ENCODE measurements at regions not wholly inside any gene's neighbourhood (a gene's known extent, or its start where the extent isn't known, plus 50 kb on each side); places are given as distances from the start of the nearest gene placed in this dataset.
"Not testable (repeated sequence)": the region's sequence is repeated elsewhere in the genome, so short reads cannot be mapped to it uniquely, and the experiment has no call there.

DNA sequence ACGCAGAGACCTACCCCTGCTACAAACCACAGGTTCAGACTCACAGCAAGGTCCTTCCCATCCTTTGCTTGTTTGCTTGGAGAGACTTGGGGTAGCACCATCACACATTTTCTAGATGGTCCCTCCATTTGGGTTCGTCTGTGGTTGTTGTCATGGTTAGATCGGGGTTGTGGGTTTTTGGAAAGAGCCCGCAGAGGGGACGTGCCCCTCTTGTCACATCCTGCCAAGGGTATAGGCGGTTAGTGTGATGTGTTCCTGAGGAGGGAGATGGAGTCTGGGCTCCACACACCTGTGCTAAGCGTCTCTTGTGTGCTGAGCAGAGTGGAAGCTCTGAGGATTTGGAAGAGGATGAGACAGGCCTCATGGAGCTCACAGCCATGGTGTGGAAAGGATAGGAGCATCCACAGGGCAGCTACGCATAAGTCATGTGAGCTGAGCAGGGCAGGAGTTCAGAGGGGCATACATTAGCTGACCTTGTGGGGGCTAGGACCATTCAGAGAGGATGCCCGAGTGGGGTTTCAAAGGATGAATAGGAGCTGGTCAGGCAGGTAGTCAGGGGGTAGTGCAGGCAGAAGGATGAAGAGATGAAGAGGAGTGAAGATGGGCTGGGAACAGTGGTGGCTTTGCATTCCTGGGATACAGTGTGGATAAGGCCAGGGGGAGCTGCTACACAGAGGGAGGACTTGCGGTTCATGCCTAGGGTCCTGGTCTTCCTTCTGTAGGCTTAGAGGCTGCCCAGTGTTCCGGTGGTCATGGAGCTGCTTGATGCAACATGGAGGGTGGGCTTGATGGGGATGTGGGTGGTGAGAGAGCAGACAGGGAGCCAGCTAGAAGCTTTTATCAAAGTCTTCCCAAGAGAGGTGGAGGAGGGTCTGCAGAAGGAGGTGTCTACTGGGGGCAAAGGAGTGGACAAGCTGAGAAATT is 62.9 kb downstream of the ACKR3 start:
- DNase-seq (ENCODE audit: low read depth) = no peak

DNA sequence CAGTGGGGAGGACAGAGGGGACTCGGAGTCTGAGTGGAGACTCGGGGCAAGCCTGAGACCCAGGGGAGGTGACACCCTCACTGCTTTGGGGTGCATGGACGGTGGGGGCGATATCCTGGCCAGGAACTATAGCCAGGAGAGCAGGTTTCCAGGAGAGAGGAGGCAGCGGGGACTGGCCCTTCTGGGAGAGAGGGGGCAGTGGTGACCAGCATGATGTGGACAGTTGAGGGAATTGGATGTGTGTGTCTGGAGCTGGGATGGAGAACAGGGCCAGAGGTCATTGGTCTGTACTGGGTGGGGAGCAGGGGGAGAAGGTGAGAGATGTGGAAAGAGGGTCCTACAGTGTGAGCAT is 63.6 kb downstream of the ACKR3 start:
- DNase-seq (ENCODE audit: low read depth) = no peak

DNA sequence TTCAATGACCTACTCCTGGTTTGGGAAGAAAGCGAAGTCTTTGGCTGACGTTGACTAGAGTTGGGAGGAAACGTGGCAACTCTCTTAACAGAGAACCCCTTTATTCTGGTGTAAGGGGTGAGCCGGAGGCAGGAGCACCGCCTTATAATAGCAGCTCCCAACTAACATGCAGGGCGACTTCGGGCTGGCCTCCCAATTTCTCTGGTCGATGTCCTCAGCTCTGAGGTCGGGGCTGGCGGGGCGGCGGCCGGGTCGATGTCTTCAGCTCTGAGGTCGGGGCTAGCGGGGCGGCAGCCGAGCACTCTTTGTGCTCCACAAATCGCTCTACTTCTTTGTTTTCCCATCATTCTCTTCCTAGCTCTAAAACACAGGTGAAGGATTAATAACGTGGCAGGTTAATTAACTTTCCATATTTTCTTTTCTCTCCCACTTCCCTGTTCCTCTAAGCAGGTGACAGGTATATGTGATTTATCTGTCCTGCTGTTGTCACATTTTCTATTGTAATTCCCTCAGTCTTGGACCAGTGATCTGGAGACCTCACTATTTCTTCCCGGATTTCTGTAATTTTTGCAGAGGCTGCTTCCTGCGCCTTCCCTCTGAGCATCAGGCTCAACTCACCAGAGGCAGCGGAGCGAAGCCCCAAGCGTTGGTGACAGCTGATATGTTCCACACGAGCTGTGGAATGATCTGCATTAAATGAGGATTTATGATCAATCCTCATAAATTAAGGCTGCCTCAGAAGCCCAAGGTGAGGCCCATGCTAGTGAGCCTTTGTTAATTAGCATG is 64.3 kb downstream of the ACKR3 start:
- no peak for DNase-seq (ENCODE audit: low read depth)

DNA sequence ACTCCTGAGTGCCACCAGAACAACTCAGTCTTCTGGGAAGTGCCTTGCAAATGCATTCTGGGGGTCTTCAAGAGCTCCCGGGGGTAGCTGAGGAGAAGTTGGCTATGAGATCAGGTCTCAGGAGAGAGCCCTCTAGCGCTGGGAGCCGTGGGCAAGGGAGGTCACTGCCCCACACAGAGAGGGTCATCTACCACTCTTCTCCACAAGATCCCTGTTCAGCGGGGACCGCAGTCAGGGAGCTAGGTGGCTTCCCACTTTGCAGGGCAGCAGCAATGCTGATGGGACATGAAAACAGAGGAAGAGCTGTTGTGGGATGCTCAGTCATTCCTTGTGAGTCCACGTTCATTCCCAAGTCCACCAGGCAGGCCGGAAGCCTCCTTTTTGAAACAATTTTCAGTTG is 66.6 kb downstream of the ACKR3 start:
- no peak for DNase-seq (ENCODE audit: low read depth)

DNA sequence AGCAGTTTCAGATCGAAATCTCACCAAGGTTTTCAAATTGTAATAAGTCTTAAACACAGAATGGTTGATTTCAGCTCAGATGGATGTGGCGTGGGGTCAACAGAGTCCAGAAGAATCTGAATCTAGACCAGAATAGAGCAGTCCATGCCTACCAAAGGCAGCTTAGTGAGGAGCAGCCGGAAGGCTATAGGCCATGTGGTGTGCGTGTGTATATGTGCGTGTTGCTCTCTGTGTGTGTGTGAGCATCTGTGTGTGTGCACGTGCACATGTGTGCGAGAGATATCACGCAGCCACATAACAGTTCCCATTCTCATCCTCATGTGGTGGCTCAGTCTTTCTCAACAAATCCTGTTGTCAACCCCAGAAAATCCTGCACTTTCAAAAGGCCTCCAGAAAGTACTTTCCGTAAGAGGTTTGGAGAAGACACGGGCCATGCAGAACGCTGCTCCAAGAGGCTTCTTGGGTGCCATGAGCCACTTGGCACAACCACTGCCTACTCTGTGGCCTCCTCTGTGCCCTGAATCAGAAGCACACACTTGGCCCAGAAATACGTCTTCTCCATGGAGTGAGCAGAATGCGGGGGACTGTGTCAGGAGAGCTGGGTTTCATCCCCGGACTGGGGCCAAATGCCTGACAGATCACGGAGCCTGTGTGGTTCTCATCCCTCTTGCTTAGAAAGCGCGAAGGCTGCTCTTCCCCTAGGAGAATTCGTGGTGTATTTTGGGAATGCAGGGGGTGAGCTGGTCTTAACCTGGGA is 67.3 kb downstream of the ACKR3 start:
- DNase-seq (ENCODE audit: low read depth) = no peak

DNA sequence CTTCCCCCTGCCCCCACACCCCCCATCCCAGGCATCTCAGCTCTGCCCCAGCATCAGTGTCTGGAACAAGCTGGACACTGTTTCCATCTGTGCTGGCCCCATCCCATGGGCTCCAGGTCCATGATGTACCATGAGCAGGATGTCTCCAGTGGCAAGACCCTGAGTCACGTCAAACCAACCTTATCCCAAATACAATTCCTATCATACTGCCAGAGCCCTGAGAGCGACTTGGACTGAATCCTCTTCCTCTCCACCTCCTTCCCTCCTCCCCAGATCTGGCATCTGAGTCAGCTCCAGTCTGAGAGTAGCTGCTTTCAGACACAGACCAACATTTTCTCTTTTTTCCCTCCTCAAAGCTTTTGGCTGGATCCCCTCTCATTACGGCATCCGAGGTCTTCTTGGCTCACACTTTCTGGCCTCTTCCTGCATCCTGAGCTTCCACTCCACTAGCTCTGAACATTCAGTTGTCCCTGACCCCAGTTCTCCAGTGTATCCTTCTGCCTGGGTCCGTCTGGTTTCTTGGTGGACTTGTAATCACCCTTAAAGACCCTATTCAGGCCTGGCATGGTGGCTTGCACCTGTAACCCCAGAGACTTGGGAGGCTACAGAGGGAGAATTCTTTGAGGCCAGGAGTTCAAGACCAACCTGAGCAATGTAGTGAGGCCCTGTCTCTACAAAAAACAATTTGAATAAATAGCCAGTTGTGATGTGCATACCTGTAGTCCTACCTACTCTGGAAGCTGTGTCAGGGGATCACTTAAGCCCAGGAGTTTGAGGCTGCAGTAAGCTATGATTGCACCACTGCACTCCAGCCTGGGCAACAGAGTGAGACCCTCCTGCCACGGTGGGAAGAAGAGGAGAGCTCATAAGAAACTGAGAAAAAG is 68.3 kb downstream of the ACKR3 start:
- DNase-seq (ENCODE audit: low read depth) = no peak

DNA sequence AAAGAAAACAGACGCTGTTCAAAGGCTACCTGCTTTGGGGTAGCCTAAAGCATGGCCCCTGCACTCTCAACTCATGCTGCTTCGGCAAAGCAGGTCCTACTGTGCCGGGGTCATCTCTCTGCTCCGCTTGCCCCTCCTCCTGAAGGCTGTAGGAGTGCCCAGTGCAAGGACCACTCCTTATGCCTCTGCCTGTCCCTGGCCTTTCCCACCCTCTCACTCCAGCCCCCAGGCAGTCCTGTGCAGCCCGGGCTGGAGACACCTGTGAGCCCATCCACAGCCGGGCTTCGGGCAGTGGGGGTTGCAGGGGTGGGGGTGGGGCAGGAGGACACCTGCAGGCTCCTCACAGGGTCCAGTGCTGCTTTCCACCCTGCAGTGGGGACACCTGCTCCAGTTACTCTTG is 69.1 kb downstream of the ACKR3 start:
- no peak for DNase-seq (ENCODE audit: low read depth)

DNA sequence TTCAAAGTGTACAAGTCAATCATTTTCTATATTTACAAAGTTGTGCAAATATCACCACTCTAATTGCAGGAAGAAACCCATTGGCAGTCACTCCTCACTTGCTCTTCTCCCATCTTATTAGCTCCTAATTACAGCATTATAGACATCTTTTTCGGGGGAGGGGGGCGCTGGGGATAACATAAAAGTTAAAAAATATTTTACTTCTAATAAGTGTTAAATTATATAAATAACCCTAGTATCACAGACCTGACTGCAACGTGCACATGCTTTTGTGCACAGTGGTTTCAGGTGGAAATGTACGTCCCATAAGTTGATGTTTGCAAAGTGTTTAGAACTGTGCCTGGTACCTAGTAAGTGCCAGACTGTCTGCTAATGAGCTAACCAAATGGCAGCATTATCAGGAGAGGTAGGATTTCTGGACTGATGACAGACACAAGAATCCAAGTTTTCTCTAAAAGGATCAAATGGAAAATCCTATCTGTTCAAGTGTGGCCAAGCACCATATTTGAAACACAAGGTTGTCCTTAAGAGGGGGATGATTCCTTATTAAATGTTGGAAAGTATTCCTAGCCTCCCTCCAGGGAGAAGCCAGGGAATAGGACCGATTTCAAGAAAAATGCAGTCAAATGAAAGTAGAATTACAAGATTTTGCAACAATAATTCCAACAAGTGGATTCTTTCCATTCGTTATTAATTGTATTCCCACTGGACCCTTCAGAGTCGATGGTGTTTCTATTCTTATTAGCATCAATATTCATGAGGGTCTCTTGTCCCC is 70.0 kb downstream of the ACKR3 start:
- no peak for DNase-seq (ENCODE audit: low read depth)

DNA sequence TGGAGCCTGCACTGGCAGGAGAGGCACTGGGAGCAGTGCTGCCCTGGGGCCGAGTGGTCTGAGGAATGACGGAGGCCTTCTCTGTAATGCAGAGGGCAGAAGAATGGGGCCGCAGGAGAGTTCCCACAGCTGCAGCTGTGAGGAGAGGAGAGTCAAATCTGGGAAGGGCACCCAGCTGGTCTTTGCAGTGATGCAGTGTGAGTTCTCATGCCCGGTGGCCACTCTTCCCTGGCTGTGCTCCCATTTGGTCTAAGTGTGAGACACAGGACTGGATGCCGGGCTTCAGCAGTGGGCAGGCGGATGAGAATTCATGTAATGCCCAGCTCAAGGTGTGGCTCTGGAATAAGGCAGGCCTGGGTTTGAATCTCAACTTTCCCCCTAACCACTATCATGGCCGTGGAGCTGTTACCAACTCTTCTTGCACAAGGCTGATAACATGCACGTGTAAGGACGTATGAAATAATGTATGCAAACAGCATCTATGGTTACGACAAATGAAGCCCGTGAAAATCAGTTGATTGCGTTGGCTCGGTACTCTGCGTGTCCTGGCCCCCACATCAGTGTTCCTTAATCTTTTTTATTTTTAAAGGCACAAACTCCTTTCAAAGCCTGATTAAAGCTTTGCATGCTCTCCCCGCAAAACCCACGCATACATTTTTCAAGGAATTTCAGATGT is 71.6 kb downstream of the ACKR3 start:
- DNase-seq (ENCODE audit: low read depth) = no peak

DNA sequence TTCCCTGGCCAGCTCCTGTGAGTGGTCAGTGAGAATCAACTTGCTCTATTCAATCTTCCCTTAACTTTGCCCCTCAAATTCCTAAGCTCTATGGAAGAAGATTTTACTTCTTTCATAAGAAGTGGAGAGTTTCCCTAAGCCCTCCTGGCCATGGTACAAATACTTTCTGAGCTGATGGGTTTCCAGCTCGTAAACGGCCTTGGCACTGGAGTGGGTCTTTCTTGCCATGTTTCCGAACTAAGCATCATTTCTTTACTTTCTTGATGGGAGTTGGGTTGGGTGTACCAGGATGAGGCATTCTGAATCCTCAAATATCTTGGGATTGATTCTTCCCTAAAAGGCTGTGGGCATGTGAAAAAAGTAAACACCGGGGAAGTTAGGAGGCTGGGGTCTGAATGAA is 72.5 kb downstream of the ACKR3 start:
- DNase-seq (ENCODE audit: low read depth) = no peak

DNA sequence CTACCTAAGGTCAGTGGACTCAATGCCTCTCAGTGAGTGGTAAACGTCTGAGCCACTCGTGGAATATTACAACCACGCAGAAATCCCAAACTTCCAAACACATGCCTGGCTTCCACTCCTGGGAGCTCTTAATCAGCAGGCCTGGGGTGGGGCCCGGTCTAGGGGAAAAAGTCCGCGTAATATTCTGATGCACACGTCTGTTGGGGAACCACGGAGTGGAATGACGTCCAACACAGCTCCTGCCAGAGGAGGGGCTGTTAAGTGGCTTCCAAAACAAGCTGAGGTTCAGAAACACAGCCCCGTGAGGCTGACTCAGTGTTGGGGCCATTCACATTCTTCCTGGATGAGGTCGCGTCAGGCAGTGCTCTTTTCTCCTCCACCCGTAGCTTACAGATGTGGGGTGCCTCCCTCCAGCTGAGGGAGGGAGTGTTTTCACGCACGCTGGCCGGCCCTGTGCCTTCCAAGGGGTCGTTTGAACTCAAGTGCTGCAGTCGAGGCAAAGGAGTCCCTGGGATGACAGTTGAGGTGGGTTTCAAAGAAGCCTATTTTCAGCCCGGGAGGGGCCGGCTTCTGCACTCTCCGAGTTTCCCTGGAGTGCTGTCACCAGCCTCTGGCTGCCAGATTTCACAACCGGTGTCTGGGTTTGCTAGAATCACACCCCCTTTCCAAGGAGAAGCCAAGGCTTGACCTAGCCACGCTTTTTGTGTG is 73.1 kb downstream of the ACKR3 start:
- DNase-seq (ENCODE audit: low read depth) = no peak

DNA sequence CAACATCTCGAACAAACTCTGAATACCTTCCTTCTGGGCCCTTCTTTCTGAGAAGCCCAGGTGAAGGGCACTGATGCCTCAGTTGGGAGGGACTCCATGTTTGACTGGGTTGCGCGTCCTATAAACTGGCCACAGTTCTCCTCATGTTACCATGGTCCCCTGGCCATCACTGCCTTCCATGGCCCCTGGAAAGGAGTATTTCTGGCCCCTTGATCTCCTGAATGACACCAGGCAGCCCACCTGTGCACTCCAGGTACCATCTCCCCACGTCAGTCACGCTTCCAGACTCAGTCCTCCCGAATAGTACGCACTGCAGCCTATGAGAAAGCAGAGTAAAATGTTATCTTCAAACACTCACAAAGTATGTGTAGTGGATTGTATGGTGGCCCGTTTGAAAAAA is 73.9 kb downstream of the ACKR3 start:
- no peak for DNase-seq (ENCODE audit: low read depth)

DNA sequence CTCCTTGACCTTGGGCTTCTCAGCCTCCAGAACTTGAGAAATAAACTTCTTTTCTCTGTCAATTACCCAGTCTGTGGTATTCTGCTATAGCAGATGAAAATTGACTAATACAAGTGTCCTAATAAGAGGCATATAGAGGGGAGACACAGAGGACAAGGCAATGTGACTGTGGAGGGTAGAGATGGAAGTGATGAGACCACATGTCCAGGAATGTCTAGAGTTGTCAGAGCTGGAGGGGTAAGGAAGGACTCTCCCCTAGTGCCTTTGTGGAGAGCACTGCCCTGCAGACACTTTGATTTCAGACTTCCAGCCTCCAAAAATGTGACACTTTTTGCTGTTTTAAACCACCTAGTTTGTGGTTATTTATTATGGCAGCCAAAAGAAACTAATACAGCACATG is 74.4 kb downstream of the ACKR3 start:
- DNase-seq (ENCODE audit: low read depth) = no peak

DNA sequence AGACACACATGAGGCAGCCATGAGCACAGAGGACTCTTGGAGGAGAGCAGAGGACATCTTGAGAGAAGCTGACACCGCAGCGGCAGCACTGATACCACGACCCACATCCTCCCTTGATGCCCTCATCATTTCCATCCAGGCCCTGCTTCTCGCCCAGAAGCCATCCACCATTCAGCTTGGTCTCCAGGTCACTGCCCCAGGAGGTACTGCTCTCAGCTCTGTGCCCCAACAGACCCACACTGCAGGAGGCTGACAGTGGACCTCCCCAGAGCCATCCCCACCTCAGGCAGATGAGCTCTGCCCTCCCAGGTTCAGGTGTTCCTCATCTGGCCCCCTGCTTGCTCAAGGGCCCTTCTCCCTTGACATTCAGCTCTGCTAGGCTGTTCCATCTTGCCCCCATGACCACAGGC is 74.9 kb downstream of the ACKR3 start:
- no peak for DNase-seq (ENCODE audit: low read depth)

DNA sequence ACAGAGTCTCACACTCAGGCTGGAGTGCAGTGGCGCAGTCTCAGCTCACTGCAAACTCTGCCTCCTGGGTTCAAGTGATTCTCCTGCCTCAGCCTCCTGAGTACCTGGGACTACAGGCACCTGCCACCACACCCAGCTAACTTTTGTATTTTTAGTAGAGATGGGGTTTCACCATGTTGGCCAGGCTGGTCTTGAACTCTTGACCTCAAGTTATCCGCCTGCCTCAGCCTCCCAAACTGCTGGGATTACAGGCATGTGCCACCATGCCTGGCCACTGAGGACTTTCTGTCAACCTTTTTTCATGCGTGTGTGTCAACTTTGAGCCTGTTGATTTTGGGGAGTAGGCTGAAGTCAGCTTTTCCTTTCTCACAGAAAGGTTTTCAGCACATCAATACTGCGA is 75.5 kb downstream of the ACKR3 start:
- DNase-seq (ENCODE audit: low read depth) = not testable (repeated sequence)

DNA sequence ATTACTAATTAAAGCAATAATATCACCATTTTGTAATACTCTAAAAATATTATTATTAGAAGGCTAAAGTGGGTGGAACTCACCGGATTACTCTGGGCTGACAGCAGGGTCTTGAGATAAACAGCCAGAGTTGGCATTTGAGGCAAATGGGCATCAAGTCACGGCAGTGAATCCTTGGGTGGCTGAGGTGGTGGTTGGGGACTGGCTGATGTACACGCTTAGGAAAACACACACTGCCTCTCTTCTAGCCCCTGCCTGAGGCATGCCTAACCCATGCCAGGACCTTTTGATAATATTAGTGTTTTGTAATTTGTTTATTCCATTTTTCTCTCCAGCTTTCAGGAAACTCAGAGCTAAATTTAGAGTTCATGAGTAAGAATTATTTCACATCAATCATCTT is 76.8 kb downstream of the ACKR3 start:
- DNase-seq (ENCODE audit: low read depth) = no peak

DNA sequence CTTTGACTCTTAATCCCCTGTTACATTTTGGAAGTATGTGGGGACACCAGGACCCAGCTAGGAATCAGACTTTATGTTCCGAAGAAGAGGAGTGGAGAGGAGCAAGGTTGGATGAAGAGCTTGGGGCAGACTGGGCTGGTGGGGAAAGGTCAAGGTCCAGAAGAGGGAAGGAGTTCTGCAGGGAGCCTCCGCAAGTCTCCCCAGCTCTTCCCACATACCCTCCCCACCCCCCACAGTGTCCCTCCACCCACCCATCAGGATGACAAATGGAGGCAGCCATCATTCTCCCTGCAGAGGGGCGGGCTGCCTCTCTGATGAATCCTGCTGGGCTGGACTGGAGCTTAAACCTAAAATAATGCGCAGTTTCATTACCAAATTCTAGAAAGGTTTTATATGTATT is 77.2 kb downstream of the ACKR3 start:
- no peak for DNase-seq (ENCODE audit: low read depth)

DNA sequence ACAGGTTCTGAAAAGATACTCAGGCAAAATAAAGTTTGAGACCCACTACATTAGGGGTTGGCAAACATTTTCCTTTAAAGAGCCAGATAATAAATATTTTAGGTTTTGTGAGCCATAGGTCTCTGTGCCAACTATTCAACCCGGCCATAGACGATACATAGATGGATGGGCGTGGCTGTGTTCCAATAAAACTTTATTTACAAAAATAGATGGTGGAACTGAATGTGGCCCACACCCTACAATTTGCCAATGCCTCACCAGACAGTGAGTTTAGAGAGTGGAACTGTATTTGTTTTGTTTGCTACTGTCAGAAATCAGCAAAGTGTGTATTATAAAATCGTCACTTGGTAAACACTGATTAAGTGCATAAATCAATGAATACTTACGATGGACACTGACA is 78.0 kb downstream of the ACKR3 start:
- DNase-seq (ENCODE audit: low read depth) = no peak

DNA sequence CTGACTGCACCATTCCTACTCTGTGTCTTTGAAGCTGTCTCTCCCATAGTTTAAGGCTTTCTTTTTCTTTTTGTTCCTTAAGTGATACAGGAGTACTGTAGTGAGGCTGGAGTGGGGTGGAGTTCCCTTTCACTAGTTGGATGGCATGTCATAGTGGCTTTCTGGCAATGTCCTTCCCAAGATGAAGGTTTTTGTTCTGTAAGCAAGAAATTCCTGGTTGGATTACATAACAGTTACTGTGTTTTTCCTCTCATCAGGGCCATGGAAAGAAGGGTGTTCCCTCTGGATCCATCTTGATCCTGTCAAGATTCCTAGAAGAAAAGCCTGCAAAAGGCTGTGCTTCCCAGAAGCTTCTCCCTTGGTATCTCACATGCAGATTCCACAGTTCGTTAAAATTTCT is 84.2 kb downstream of the ACKR3 start:
- no peak for DNase-seq (ENCODE audit: low read depth)

DNA sequence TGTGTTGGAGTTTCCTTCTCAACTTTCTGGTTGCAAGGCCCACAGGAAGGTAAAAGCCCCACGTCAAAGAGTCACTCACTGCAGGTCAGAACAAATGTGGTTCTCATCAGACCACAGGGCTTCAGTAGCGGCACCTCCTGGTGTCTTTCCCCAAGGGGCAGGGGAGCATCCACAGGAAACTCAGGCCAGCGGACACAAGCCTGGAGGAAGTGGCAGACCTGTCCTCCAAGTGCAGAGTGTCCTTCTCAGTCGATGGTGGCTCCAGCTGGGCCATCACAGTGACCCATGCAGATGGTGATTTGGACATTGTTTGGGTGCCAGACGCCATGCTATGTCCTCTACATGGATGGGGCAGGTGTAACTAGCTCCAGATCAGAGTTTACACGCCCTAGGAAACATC is 84.9 kb downstream of the ACKR3 start:
- DNase-seq (ENCODE audit: low read depth) = no peak

All from stimulated activated CD8-positive, alpha-beta memory T cell treated with anti-CD3 and anti-CD28 coated beads, Interleukin-4, amount 100 ng/mL, for 24 hours (primary cell).